SK-N-DZ (cell line): ENCODE measurements at regions not wholly inside any gene's neighbourhood (a gene's known extent, or its start where the extent isn't known, plus 50 kb on each side); places are given as distances from the start of the nearest gene placed in this dataset.
A peak's percentile ranks its signal among the peaks of the same experiment; 100 is the strongest.
"Not testable (repeated sequence)": the region's sequence is repeated elsewhere in the genome, so short reads cannot be mapped to it uniquely, and the experiment has no call there.

ENCODE experiments used
- DNase-seq: peaks from one replicate; pipeline ENCODE4 v3.0.0-alpha.2; 2015; ENCODE audit warnings: low spot score

DNA sequence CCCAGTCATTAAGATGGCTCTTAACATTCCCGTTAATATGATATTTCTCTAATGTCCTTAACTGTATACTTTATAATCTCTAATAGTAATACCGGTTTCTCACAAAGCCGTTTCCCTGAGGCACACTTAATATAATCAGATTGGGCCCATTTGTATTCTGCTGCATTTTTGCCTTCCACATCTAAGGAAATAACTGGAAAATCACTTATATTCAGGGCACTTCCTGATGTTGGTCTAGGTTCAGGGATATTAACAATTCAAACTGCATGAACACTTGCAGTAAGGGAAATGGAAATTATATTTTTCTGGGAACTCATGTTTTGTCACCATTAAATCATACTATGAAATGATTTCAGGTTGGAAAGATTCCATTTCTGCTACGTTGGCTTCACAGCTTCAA lies 119.8 kb downstream of the TPR start:
- DNase-seq, result no peak

DNA sequence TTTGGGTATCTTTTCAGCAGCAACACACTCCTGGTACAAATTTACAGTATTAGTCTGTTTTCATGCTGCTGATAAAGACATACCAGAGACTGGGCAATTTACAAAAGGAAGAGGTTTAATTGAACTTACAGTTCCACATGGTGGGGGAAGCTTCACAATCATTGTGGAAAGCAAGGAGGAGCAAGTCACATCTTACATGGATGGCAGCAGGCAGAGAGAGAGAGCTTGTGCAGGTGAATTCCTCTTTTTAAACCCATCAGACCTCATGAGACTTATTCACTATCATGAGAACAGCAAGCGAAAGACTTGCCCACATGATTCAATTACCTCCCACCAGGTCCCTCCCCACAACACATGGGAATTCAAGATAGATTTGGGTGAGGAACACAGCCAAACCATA lies 124.5 kb downstream of the TPR start:
- no peak for DNase-seq

DNA sequence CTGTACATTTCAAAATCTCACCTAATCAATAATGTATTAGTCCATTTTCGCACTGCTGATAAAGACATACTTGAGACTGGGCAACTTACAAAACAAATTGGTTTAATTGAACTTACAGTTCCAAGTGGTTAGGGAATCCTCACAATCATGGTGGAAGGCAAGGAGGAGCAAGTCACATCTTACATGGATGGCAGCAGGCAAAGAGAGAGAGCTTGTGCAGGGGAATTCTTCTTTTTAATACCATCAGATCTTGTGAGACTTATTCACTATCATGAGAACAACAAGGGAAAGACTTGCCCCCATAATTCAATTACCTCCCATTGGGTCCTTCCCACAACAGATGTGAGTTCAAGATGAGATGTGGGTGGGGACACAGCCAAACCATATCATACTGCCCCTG lies 126.4 kb downstream of the TPR start:
- not testable (repeated sequence) for DNase-seq

DNA sequence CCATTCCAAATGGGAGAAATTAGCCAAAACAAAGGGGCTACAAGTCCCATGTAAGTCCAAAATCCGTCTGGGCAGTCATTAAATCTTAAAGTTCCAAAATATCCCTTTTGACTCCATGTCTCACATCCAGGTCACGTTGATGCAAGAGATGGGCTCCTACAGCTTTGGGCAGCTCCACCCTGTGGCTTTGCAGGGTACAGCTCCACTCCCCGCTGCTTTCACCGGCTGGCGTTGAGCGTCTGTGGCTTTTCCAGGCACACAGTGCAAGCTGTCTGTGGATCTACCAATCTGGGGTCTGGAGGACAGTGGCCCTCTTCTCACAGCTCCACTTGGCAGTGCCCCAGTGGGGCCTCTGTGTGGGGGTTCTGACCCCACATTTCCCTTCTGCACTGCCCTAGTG lies 130.2 kb downstream of the TPR start:
- DNase-seq, result peak; percentile 4
